UCSD-AML1 (cell line): ENCODE measurements at regions not wholly inside any gene's neighbourhood (a gene's known extent, or its start where the extent isn't known, plus 50 kb on each side); places are given as distances from the start of the nearest gene placed in this dataset.

Source experiments
- DNase-seq: peaks from one replicate; lab custom pipeline; 2025; ENCODE audit not compliant: unreplicated experiment; lab: John Stamatoyannopoulos, UW

DNA sequence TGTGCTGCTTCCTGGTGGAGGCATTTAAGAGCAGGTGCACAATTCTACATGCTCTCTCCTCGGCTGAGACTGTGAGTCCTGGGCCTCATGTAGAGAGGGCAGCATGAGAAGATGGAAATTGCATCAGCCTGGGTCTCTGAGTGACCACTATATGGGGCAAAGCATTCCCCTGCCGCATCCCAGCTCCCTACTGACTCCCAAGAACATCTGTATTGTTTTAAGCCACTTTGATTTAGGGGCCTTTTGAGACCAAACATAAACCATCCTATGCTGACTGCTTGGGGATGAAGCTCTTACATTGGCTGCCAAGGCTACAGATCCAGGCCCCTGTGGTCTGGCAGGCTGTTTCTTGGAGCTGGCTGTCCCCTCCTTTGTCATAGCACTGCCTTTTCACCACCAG, 101.3 kb upstream of the TBX20 start:
- no peak for DNase-seq

DNA sequence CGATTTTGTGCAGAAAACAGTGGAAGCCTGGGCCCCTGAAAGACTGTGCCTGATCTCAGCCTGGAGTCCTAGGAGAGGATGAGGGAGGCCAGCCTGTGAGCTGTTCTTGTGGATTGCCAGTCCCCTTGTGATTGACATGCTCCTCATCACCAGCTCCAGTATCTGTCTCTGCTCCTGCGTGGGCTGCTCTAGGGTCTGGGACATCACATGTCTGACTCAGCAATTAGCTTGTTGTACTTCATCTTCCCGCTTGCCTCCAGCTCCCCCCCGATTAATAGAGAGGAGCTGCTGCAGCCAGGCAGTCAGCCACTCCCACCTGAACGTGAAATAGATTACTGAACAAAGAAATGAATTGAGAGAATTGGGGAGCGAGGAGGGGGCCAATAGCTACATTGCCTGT, 99.6 kb upstream of the TBX20 start:
- DNase-seq, result no peak

DNA sequence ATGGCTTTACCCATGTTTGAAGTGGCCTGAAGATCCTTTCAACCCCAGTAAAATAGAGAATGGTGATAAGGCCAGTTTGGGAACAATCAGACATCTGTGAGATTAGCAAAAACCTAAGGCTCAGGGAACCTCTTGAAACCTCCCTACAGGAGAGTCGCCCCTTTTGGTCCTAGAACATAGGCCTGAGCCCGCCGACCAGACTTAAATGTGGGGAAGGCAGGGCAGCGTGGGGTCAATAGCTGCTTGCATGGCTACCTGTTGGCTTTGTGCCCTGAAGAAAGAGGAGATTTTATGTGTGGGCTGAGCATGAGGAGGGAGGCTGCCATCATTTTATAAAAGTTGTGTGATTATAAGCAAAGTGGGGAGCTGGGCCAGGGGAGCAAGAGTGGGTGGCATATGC, 97.6 kb upstream of the TBX20 start:
- no peak for DNase-seq

DNA sequence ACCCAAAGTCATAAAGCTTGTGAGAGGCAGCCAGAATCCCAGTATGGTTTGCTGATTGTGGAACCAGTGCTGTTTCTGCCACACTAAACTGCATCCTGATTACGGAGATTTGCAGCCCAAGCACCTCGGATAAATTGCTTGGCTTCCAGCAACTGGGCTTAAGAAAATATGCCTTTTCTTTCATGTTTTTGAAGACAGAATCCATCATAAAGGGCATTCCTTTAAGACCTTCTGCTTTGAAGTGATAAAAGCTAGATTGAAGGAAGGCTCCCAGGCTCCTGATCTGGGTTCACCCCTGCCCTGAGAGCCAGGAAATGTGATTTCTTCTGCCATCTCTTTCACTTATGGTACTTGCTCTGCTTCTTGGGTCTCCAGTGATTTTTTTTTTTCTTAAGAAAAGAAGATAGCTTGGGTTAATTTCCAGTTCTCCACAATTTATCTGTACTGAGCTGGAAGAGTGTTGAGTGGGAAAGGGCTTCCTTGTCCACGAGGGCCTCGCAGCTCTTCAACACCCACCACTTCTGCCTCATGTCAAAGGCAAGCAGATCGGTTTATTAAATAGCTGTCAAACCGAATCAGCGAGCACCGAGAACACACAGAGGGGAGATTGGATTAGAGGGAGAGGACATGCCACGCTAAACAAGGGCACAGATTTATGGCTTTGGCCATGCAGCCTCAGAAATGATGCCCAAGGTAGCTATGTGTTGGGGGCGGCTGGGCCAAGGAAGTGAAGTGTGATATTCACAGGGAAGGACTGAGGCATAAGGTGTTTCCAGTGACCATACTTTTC, 94.9 kb upstream of the TBX20 start:
- DNase-seq, result no peak

DNA sequence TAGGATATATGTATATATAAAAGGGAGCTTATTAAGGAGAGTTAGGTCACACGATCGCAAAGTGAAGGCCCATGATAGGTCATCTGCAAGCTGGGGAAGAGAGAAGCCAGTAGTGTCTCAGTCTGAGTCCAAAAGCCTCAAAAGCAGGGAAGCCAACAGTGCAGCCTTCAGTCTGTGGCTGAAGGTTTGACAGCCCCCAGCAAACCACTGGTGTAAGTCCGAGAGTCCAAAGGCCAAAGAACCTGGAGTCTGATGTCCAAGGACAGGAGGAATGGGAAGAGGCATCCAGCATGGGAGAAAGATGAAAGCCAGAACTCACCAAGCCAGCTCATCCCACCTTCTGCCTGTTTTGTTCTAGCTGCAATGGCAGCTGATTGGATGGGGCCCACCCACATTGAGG, 88.9 kb upstream of the TBX20 start:
- DNase-seq, result no peak

DNA sequence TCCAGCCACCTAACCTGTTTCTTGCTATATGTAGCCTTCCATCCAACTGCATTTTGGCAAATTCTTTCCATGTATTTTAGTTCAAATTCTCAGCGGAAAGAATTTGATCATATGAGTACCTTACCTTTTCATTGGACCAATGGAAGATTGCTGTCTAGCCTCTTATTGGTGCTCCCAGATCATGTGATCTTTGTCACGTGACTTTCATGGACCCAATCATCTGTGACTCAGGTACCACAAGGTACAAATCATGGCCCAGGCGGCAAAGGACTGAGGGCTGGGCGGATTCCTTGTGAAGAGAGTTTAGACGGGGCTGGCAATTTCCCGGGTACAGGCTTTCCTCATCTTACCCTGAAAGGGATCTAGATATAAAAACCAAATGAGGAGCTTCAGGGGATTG, 85.9 kb upstream of the TBX20 start:
- no peak for DNase-seq

DNA sequence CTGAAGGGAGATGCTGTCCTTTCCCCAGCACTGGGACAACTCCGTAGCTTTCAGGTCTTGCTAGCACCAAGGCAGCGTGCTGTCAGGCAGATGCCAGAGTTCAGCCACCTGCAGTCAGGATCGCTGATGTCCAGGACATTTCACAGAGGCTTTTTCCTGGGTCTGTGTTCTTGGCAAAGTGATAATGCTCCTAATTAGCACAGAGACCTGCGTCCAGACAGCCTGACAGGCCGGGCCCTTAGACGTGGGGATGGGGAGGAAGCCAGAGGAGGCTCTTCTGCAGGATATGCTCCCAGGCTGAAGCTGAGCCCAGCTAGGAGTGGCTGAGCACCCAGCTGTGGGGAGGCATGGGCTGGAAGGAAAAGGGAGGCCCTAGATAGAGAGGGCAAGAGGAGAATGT, 82.5 kb upstream of the TBX20 start:
- no peak for DNase-seq

DNA sequence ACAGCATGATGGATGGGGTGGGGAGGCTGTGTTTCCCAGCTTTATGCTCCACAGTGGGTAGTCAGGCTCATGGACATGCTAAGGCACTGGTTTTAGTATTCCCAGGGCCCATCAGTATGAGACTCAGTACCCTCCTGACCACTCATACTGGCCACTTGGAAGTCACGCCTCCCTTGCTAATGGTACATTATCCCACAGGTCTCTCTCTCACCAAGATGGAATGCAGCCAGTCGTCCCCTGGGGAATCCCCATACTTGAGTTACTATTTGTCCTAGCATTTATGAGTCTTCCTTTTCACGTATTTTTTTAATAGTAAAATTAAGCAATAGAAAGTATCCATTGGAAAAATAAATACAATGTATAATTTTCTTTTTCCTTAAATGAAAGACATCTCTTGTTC, 80.6 kb upstream of the TBX20 start:
- DNase-seq, result no peak

DNA sequence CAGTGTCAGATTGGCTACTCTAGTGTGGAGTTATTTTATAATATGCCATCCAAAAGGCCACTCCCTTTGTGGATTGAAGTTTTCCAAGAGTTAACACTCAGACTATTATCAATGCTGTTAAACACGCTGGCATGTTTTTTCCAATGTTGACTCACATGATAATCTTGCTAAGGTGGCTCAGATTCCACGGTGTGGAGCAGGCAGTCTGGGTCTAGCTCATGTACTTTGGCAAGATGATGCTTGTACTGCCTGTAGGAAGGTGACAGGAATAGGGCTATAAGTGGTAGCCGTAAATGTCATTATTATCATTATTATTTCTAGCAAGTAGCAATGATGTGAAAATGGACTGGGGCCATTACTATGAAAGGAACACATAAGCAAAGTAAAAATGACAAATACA, 79.4 kb upstream of the TBX20 start:
- no peak for DNase-seq

DNA sequence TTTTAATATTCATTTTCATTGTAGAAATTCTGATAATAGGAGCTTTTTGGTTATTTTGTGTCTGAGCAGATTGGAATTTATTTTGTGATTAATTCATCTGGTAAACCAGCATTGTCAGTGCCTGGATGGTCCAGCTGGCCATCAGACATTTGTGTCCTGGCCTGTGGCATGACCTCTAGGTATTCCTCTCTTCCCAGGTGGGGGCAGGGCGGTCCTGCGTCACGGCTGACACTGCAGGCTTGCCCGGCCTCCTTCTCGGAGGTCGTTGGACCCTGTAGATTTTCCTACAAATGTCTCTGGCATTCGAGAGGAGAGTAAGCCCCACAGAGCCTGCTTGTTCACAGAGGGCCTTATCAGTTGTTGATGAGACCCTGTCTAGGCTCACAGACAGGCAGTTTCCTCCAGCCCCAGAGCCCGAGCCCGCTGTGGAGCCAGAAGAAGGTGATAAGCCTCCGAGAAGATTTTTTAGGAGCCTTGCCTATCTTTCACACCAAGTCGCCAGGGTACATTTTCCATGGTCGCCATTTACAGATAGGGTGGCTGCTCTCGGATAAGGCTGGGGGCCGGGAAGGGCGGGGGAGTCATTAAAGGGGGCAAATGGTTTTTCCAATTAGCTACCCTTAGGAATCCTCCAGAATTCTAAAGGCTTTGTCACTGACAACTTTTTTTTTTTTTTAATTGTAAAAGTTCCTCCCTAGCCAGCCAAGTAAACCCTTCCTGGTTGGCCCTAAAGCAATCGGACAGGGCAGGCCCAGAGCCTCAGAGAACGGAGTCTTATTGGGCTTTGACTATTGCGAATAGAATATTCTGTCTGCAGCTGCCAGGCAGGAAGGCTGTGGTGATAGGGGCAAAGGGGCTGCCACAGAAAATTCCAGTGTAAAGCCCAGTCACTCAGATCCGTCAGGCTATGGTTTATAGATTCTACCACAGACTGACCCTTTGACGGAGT, 78.1 kb upstream of the TBX20 start:
- no peak for DNase-seq

DNA sequence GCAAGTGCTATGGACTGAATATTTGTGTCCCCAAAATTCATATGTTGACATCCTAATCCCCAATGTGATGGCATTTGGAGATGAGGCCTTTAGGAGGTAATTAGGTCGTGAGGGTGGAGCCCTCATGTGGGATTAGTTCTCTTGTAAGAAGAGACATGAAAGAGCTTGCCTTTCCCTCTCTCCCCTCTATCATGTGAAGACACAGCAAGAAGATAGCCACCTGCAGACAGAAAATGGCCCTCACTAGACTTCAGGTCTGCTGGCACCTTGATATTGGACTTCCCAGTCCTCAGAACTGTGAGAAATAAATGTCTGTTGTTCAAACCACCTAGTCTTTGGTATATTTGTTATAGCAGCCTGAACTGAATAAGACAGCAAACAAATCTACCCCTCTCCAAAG, 75.1 kb upstream of the TBX20 start:
- no peak for DNase-seq

DNA sequence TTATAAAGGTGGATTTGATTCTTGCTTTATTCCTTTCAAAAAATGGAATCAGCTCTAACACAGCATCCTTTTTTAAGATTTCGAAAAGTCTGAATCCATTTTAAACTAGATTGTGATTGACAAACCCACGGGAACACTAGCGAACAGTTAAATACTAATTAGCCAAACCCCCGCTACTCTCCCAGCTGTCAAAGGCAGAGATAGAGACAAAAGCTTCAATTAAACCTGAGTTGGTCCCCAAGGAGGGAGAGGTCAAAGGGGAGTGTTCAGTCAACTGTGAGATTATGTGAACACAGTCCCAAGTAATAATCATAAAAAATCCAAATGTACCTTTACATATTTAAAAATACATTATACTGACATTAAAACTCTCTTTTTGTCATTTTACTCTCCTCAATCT, 65.7 kb upstream of the TBX20 start:
- DNase-seq, result no peak

DNA sequence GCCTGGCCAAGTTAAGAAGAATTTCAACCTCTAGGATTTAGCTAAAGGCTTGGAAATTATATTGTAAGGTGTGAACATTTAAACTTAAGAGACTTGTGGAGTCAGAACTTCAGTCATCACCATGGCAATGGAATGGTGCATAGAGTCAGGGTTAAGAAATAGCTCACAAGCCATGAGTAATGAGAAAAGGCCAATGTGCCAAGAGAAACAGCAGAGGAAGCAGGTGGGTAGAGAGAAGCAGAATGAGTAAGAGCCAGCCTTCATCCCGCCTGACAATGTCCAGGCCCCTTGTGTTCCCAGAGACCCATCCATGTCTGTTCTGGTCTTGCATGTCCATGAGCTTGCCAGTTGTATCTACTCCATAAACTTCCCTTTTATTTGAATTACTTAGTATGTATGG, 62.6 kb upstream of the TBX20 start:
- no peak for DNase-seq

DNA sequence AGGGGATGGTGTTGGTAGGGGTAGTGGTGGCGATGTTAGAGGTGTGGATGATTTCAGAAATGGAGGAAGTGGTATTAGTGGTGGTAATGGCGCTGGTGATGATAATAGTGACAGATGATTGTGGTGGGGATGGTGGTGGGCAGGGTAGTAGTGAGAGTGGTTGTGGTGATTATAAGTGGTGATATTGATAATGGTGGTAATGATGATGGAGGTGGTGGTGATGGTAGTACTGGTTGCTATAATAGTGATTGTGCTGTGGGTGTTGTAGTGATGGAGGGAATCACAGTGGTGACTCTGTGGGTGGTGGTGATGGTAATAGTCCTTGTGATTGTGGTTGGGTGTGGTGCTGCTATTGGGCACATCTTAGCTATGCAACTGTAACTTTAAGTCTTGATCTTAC, 61.6 kb upstream of the TBX20 start:
- DNase-seq, result no peak

DNA sequence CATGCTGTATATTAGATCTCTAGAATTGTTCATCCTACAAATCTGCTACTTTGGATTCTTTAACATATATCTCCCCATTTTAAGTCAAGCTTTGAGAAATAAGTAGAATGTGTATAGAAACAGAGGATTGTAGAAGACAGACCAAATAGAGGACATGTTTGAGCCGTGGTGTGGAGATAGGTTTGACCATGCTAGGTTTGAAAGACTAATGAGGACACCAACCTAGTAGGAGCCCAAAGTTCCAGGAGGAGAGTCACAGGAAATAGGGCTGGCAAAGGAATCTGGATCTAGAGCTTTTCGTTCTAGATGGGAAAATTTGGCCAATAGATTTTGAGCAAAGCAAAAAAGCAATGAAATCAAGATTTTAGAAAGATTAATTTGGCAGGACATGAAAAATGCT, 60.5 kb upstream of the TBX20 start:
- DNase-seq, result no peak

DNA sequence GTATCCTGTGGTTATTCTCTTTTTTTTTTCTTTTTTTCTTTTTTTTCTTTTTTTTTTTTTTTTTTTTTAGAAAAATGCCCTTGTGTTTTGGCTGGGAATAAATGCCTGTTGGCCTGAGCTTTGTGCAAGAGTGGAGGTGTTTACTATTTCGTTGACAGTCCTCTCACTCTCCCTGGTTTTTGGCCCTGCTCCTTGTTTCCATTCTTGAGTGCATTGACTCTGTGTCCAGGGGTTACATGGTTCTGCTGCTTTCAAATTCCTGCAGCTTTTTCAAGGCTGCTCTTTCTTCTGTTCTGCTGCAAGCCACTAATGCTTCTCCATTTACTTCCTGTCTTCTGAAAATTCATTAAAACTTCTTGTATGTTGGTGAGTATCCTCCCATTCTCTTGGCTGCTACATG, 59.7 kb upstream of the TBX20 start:
- no peak for DNase-seq
